SK-N-SH (cell line): ENCODE measurements at regions not wholly inside any gene's neighbourhood (a gene's known extent, or its start where the extent isn't known, plus 50 kb on each side); places are given as distances from the start of the nearest gene placed in this dataset.

Source experiments
- CHD2 ChIP-seq: fragments of 150-350 bp; IDR thresholded peaks from 2 replicates; pipeline ENCODE4 v1.6.1; 2018; ENCODE audit warnings: low read length; ENCODE audit not compliant: partially characterized antibody
- CTCF ChIP-seq: fragments of 200-600 bp; sonication (generic); IDR thresholded peaks from 2 replicates; pipeline ENCODE4 v1.6.1; 2017; ENCODE audit warnings: antibody characterized with exemption, mild to moderate bottlenecking, moderate library complexity
- EZH2phosphoT487 ChIP-seq: fragments of 200-600 bp; sonication (generic); IDR thresholded peaks from 2 replicates; pipeline ENCODE4 v1.6.1; 2017; ENCODE audit warnings: low read depth, mixed run types, mild to moderate bottlenecking, antibody characterized with exemption, moderate library complexity, borderline replicate concordance
- MXI1 ChIP-seq: IDR thresholded peaks from 2 replicates; pipeline ENCODE4 v1.6.1; 2012; ENCODE audit warnings: mild to moderate bottlenecking, low read depth, low read length, improper control_type of control experiment
- POLR2AphosphoS5 ChIP-seq: IDR thresholded peaks from 2 replicates; pipeline ENCODE4 v1.6.1; 2012; ENCODE audit warnings: low read depth, low read length
- RCOR1 ChIP-seq: fragments of 150-350 bp; IDR thresholded peaks from 2 replicates; pipeline ENCODE4 v1.6.1; 2017; ENCODE audit warnings: antibody characterized with exemption, low read length
- RFX5 ChIP-seq: IDR thresholded peaks from 2 replicates; pipeline ENCODE4 v1.6.1; 2012; ENCODE audit warnings: mild to moderate bottlenecking, improper control_type of control experiment, low read length
- TF ChIP-seq, protein P1 (sequence below): IDR thresholded peaks from 2 replicates; pipeline ENCODE4 v1.6.1; 2012; ENCODE audit warnings: mild to moderate bottlenecking, low read depth, low read length, moderate library complexity

- TF ChIP-seq CTCF (no peak), CHD2 (no peak), MXI1 (no peak), EZH2phosphoT487 (no peak), RFX5 (no peak), RCOR1 (no peak), POLR2AphosphoS5 (no peak)
- TF ChIP-seq, protein P1, sequence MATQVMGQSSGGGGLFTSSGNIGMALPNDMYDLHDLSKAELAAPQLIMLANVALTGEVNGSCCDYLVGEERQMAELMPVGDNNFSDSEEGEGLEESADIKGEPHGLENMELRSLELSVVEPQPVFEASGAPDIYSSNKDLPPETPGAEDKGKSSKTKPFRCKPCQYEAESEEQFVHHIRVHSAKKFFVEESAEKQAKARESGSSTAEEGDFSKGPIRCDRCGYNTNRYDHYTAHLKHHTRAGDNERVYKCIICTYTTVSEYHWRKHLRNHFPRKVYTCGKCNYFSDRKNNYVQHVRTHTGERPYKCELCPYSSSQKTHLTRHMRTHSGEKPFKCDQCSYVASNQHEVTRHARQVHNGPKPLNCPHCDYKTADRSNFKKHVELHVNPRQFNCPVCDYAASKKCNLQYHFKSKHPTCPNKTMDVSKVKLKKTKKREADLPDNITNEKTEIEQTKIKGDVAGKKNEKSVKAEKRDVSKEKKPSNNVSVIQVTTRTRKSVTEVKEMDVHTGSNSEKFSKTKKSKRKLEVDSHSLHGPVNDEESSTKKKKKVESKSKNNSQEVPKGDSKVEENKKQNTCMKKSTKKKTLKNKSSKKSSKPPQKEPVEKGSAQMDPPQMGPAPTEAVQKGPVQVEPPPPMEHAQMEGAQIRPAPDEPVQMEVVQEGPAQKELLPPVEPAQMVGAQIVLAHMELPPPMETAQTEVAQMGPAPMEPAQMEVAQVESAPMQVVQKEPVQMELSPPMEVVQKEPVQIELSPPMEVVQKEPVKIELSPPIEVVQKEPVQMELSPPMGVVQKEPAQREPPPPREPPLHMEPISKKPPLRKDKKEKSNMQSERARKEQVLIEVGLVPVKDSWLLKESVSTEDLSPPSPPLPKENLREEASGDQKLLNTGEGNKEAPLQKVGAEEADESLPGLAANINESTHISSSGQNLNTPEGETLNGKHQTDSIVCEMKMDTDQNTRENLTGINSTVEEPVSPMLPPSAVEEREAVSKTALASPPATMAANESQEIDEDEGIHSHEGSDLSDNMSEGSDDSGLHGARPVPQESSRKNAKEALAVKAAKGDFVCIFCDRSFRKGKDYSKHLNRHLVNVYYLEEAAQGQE: no peak
These were observed 548.0 kb downstream of the ARL4A start for GRCh38 chr7:13235436-13235835.
